Panc1 (cell line): ENCODE measurements at regions not wholly inside any gene's neighbourhood (a gene's known extent, or its start where the extent isn't known, plus 50 kb on each side); places are given as distances from the start of the nearest gene placed in this dataset.

ENCODE experiments used
- ATAC-seq: fragments of 200-7000 bp; cut with Tn5 transposase; 2 replicates; pipeline ENCODE4 v1.9.1; 2020; ENCODE audit warnings: mild to moderate bottlenecking, moderate library complexity
- BruUV-seq: library from RNA; stranded (reverse); fragments of 400-500 nt; replicated peaks from 2 replicates; lab custom pipeline; 2021; lab: Mats Ljungman, UMichigan
- CTCF ChIA-PET: fragments of 300-600 bp; sonication (Branson Sonifier 250); formaldehyde crosslinking; loops from one replicate; lab custom pipeline; 2022; ENCODE audit warnings: antibody characterized with exemption; lab: Charles Lee
- POLR2A ChIA-PET: fragments of 300-600 bp; sonication (Branson Sonifier 250); formaldehyde crosslinking; loops from one replicate; lab custom pipeline; 2022; ENCODE audit warnings: antibody characterized with exemption; lab: Charles Lee
- DNase-seq: peaks from one replicate; pipeline ENCODE4 v3.0.0-alpha.2; 2010; ENCODE audit warnings: low read depth, low spot score
- H3K27ac ChIP-seq: 2 replicates; pipeline ENCODE4 v1.5.1; 2011; ENCODE audit warnings: mild to moderate bottlenecking, low read length, inconsistent platforms
- H3K27me3 ChIP-seq: fragments of 200-500 bp; sonication (Bioruptor generic); 2 replicates; pipeline ENCODE4 v1.6.0; 2014; ENCODE audit warnings: low read length, inconsistent platforms; ENCODE audit not compliant: control insufficient read depth, insufficient read depth
- H3K36me3 ChIP-seq: fragments of 200-500 bp; sonication (Bioruptor generic); 2 replicates; pipeline ENCODE4 v1.5.1; 2014; ENCODE audit warnings: inconsistent platforms, mild to moderate bottlenecking, low read length, moderate library complexity; ENCODE audit not compliant: control insufficient read depth, insufficient read depth
- H3K4me1 ChIP-seq: 2 replicates; pipeline ENCODE4 v1.5.1; 2011; ENCODE audit warnings: inconsistent platforms, mild to moderate bottlenecking, low read length, moderate library complexity; ENCODE audit not compliant: control insufficient read depth, insufficient read depth
- H3K4me3 ChIP-seq, 2 experiments: 2 replicates each; pipeline ENCODE4 v1.5.1; 2011 to 2012; ENCODE audit warnings: low read depth in 2 of 2, low read length in 2 of 2, mild to moderate bottlenecking in 2 of 2, inconsistent platforms in 1 of 2, moderate library complexity in 1 of 2
- H3K9me3 ChIP-seq: fragments of 200-500 bp; sonication (Bioruptor generic); 2 replicates; pipeline ENCODE4 v1.5.1; 2014; ENCODE audit warnings: low read depth, mild to moderate bottlenecking, inconsistent platforms, low read length, moderate library complexity; ENCODE audit not compliant: control insufficient read depth, insufficient read depth
- CTCF ChIP-seq: fragments of 450-650 bp; IDR thresholded peaks from 2 replicates; pipeline ENCODE4 v1.5.1; 2017; ENCODE audit warnings: mild to moderate bottlenecking
- POLR2AphosphoS5 ChIP-seq: IDR thresholded peaks from 2 replicates; pipeline ENCODE4 v1.6.1; 2012; ENCODE audit warnings: mild to moderate bottlenecking, low read depth, low read length, moderate library complexity
- REST ChIP-seq, 2 experiments: IDR thresholded peaks; 2 replicates each; pipeline ENCODE4 v1.6.1; 2011 to 2012; ENCODE audit warnings: low read depth in 2 of 2, control low read depth in 1 of 2, low read length in 1 of 2, mild to moderate bottlenecking in 1 of 2, moderate library complexity in 1 of 2; ENCODE audit not compliant: insufficient read depth in 1 of 2
- SIN3A ChIP-seq: IDR thresholded peaks from 2 replicates; pipeline ENCODE4 v1.6.1; 2012; ENCODE audit warnings: low read depth, mild to moderate bottlenecking, low read length, moderate library complexity, borderline replicate concordance; ENCODE audit not compliant: insufficient read depth
- TCF7L2 ChIP-seq: IDR thresholded peaks from 2 replicates; pipeline ENCODE4 v1.6.1; 2011; ENCODE audit warnings: mild to moderate bottlenecking, low read depth, low read length, inconsistent platforms
- in situ Hi-C: cut with HindIII; loops from 2 replicates; pipeline ENCODE4 v1.10.0; 2016; ENCODE audit warnings: low sequenced_read_pairs, low pct_unique_long_range_greater_than_20kb
- intact Hi-C: fragments of 100-400 bp; cut with micrococcal nuclease; formaldehyde crosslinking; loops from one replicate; pipeline ENCODE4 v1.10.0; 2022; ENCODE audit not compliant: unreplicated experiment

- ChIA-PET POLR2A (no interaction called here), CTCF (interaction anchor here (1.3 kb wide), 1 partner anchor 237 kb away, joined by 4 read pairs; no protein-coding TSS in a partner anchor)
- H3K4me1 ChIP-seq, result no peaks in the 10 kb centered on the region
- DNase-seq (peak; percentile 0), ATAC-seq (peak; percentile 79)
- H3K9me3 ChIP-seq, result no peaks in the 10 kb centered on the region
- intact Hi-C loops, result loop anchor here (5.0 kb wide), 1 partner anchor 240 kb away; no protein-coding TSS in a partner anchor
- TF ChIP-seq CTCF, result no peak; the same call in 1 of the 2 replicates
- BruUV-seq, result no TSS peak
- H3K4me3 ChIP-seq, result peak overlapping the region; percentile 36 to 48
- H3K27ac ChIP-seq, result 0 out of 2 replicates have a peak overlapping the region, but pooled peaks have one; percentile 17
- in situ Hi-C loops, result no loop called here
- no peaks in the 10 kb centered on the region for H3K27me3 ChIP-seq
- no peaks in the 10 kb centered on the region for H3K36me3 ChIP-seq
Observed at GRCh38 chr4:170497112-170497511, 407.4 kb upstream of the AADAT start.

GRCh38 chr4:170491981-170492380 is 402.2 kb upstream of the AADAT start:
- Histone ChIP-seq H3K4me3 (no peak overlapping the region), H3K27me3 (no peaks in the 10 kb centered on the region), H3K9me3 (no peaks in the 10 kb centered on the region), H3K4me1 (no peaks in the 10 kb centered on the region), H3K36me3 (no peaks in the 10 kb centered on the region), H3K27ac (no peak overlapping the region)
- intact Hi-C loops (no loop called here), in situ Hi-C loops (no loop called here)
- CTCF ChIA-PET, result no interaction called here
- POLR2A ChIA-PET, result no interaction called here
- TF ChIP-seq REST (IDR thresholded peaks at IDR 0.05; ENCODE audit: insufficient read depth in 1 of 2, low read depth in 2 of 2, low read length in 1 of 2) (no peak), SIN3A (no peak), TCF7L2 (no peak), CTCF (no peak), POLR2AphosphoS5 (no peak)
- no TSS peak for BruUV-seq
- DNase-seq (no peak), ATAC-seq (no peak)
